Retinal pigment epithelial cell (primary cell): ENCODE measurements at regions not wholly inside any gene's neighbourhood (a gene's known extent, or its start where the extent isn't known, plus 50 kb on each side); places are given as distances from the start of the nearest gene placed in this dataset.
A peak's percentile ranks its signal among the peaks of the same experiment; 100 is the strongest.

ENCODE experiments used
- DNase-seq: peaks from one replicate; pipeline ENCODE4 v3.0.0-alpha.2; 2010; ENCODE audit warnings: low read depth
- H3K4me3 ChIP-seq: 2 replicates; pipeline ENCODE4 v1.5.1; 2011; ENCODE audit warnings: mild to moderate bottlenecking, low read length, control low read depth, moderate library complexity
- CTCF ChIP-seq: conservative IDR thresholded peaks from 2 replicates; pipeline ENCODE4 v1.5.1; 2011; ENCODE audit warnings: low read depth, low read length, control low read depth, inconsistent platforms

- peak; percentile 26 for DNase-seq
- no peak for TF ChIP-seq CTCF
These were observed 246.8 kb upstream of the ROBO1 start for GRCh38 chr3:80014576-80014975.

GRCh38 chr3:80010021-80010571, 242.3 kb upstream of the ROBO1 start:
- no peak for DNase-seq
- no peak overlapping the region for H3K4me3 ChIP-seq
- no peak for TF ChIP-seq CTCF

More at GRCh38 chr3:80014576-80014975, 246.8 kb upstream of the ROBO1 start:
- H3K4me3 ChIP-seq: no peak overlapping the region

GRCh38 chr3:80007522-80007921, 239.7 kb upstream of the ROBO1 start:
- H3K4me3 ChIP-seq: no peak overlapping the region
- no peak for DNase-seq
- TF ChIP-seq CTCF: no peak

- TF ChIP-seq CTCF: no peak
- no peak for DNase-seq
- no peak overlapping the region for H3K4me3 ChIP-seq
These were observed 238.5 kb upstream of the ROBO1 start for GRCh38 chr3:80006315-80006714.

- no peak for TF ChIP-seq CTCF
- no peak for DNase-seq
- H3K4me3 ChIP-seq: no peak overlapping the region
These were observed 232.2 kb upstream of the ROBO1 start for GRCh38 chr3:80000022-80000421.

- no peak for TF ChIP-seq CTCF
- no peak overlapping the region for H3K4me3 ChIP-seq
- DNase-seq: no peak
These were observed 226.6 kb upstream of the ROBO1 start for GRCh38 chr3:79994397-79994796.

- no peak overlapping the region for H3K4me3 ChIP-seq
- TF ChIP-seq CTCF: no peak
- DNase-seq: no peak
These were observed 218.5 kb upstream of the ROBO1 start for GRCh38 chr3:79986338-79986737.
